Stimulated activated CD4-positive, alpha-beta T cell treated with anti-CD3 and anti-CD28 coated beads, TNF-alpha, amount 100 ng/mL, for 4 hours (primary cell): ENCODE measurements at regions not wholly inside any gene's neighbourhood (a gene's known extent, or its start where the extent isn't known, plus 50 kb on each side); places are given as distances from the start of the nearest gene placed in this dataset.

Experiments
- DNase-seq, 3 experiments: peaks; one replicate each; pipeline ENCODE4 v3.0.0-alpha.2; 2020; ENCODE audit warnings: low read depth in 3 of 3

- DNase-seq: no peak
Measured at GRCh38 chr6:154561750-154562149, 51.3 kb upstream of the CNKSR3 start.

GRCh38 chr6:154565331-154565730, 54.8 kb upstream of the CNKSR3 start:
- DNase-seq: no peak

GRCh38 chr6:154566866-154567265, 56.4 kb upstream of the CNKSR3 start:
- no peak for DNase-seq

- DNase-seq: no peak
Measured at GRCh38 chr6:154567695-154568220, 57.3 kb upstream of the CNKSR3 start.

GRCh38 chr6:154569156-154569862, 58.8 kb upstream of the CNKSR3 start:
- no peak for DNase-seq

GRCh38 chr6:154570505-154570904, 60.0 kb upstream of the CNKSR3 start:
- DNase-seq: no peak

GRCh38 chr6:154572556-154572955, 62.1 kb upstream of the CNKSR3 start:
- DNase-seq: no peak

GRCh38 chr6:154578004-154578559, 67.6 kb upstream of the CNKSR3 start:
- DNase-seq: no peak

GRCh38 chr6:154579046-154579445, 68.6 kb upstream of the CNKSR3 start:
- no peak for DNase-seq

GRCh38 chr6:154579485-154579884, 69.0 kb upstream of the CNKSR3 start:
- DNase-seq: no peak

GRCh38 chr6:154580397-154581135, 70.1 kb upstream of the CNKSR3 start:
- DNase-seq: no peak

- DNase-seq: no peak
Measured at GRCh38 chr6:154582696-154583095, 72.2 kb upstream of the CNKSR3 start.

GRCh38 chr6:154583546-154584188, 73.2 kb upstream of the CNKSR3 start:
- DNase-seq: no peak

GRCh38 chr6:154590756-154591155, 80.3 kb upstream of the CNKSR3 start:
- no peak for DNase-seq

GRCh38 chr6:154591234-154591633, 80.7 kb upstream of the CNKSR3 start:
- no peak for DNase-seq

- DNase-seq: no peak
Measured at GRCh38 chr6:154592199-154592860, 81.8 kb upstream of the CNKSR3 start.

GRCh38 chr6:154593122-154593521, 82.6 kb upstream of the CNKSR3 start:
- no peak for DNase-seq

- DNase-seq: no peak
Measured at GRCh38 chr6:154594496-154595198, 84.2 kb upstream of the CNKSR3 start.

GRCh38 chr6:154595538-154595937, 85.1 kb upstream of the CNKSR3 start:
- no peak for DNase-seq

- no peak for DNase-seq
Measured at GRCh38 chr6:154596009-154596408, 85.5 kb upstream of the CNKSR3 start.

- no peak for DNase-seq
Measured at GRCh38 chr6:154596701-154597100, 86.2 kb upstream of the CNKSR3 start.
